Stimulated activated CD4-positive, alpha-beta T cell treated with anti-CD3 and anti-CD28 coated beads, TNF-alpha, amount 100 ng/mL, for 4 hours (primary cell): ENCODE measurements at regions not wholly inside any gene's neighbourhood (a gene's known extent, or its start where the extent isn't known, plus 50 kb on each side); places are given as distances from the start of the nearest gene placed in this dataset.

Source experiments
- DNase-seq, 3 experiments: peaks; one replicate each; pipeline ENCODE4 v3.0.0-alpha.2; 2020; ENCODE audit warnings: low read depth in 3 of 3

- DNase-seq = no peak
These were observed 55.4 kb upstream of the EYA4 start for GRCh38 chr6:133185731-133186130.

GRCh38 chr6:133187114-133187513 lies 54.0 kb upstream of the EYA4 start:
- DNase-seq = no peak

- no peak for DNase-seq
These were observed 53.3 kb upstream of the EYA4 start for GRCh38 chr6:133187657-133188453.

GRCh38 chr6:133190912-133191311 lies 50.2 kb upstream of the EYA4 start:
- no peak for DNase-seq

GRCh38 chr6:133191323-133191722 lies 49.8 kb upstream of the EYA4 start:
- DNase-seq = no peak
